ENCODE measurements at regions not wholly inside any gene's neighbourhood (a gene's known extent, or its start where the extent isn't known, plus 50 kb on each side); places are given as distances from the start of the nearest gene placed in this dataset.

- H3K36me3 ChIP-seq (ENCODE audit: control insufficient read depth in 1 of 2, insufficient read depth in 2 of 2, low read length in 2 of 2): no peaks in the 10 kb centered on the region
- H3K9me3 ChIP-seq (ENCODE audit: control insufficient read depth in 1 of 2, low read length in 2 of 2): no peaks in the 10 kb centered on the region
- H3K4me3 ChIP-seq (ENCODE audit: low read depth in 1 of 2, low read length in 2 of 2): no peak overlapping the region
- peaks cover 7 to 8% of the 10 kb centered on the region in 2 donors for H3K4me1 ChIP-seq (ENCODE audit: control insufficient read depth in 1 of 2, insufficient read depth in 2 of 2, low read length in 2 of 2)
- no peak overlapping the region for H3K9ac ChIP-seq (ENCODE audit: low read depth in 1 of 2, low read length in 2 of 2)
- H3K27me3 ChIP-seq (ENCODE audit: control insufficient read depth in 1 of 2, insufficient read depth in 2 of 2, low read length in 2 of 2): no peaks in the 10 kb centered on the region
- no peak overlapping the region for H3K27ac ChIP-seq (ENCODE audit: low read depth, low read length)
Measured at GRCh38 chr21:39016740-39017315, 166.4 kb downstream of the PSMG1 start.

- Histone ChIP-seq H3K27me3 (ENCODE audit: control insufficient read depth in 1 of 2, insufficient read depth in 2 of 2, low read length in 2 of 2) (no peaks in the 10 kb centered on the region), H3K9ac (ENCODE audit: low read depth in 1 of 2, low read length in 2 of 2) (no peak overlapping the region), H3K4me3 (ENCODE audit: low read depth in 1 of 2, low read length in 2 of 2) (no peak overlapping the region), H3K27ac (ENCODE audit: low read depth, low read length) (peak overlapping the region; percentile 67), H3K9me3 (ENCODE audit: control insufficient read depth in 1 of 2, low read length in 2 of 2) (no peaks in the 10 kb centered on the region), H3K36me3 (ENCODE audit: control insufficient read depth in 1 of 2, insufficient read depth in 2 of 2, low read length in 2 of 2) (no peaks in the 10 kb centered on the region), H3K4me1 (ENCODE audit: control insufficient read depth in 1 of 2, insufficient read depth in 2 of 2, low read length in 2 of 2) (peaks cover 0 to 6% of the 10 kb centered on the region in 2 donors)
Measured at GRCh38 chr21:39014747-39015146, 168.5 kb downstream of the PSMG1 start.

DNA sequence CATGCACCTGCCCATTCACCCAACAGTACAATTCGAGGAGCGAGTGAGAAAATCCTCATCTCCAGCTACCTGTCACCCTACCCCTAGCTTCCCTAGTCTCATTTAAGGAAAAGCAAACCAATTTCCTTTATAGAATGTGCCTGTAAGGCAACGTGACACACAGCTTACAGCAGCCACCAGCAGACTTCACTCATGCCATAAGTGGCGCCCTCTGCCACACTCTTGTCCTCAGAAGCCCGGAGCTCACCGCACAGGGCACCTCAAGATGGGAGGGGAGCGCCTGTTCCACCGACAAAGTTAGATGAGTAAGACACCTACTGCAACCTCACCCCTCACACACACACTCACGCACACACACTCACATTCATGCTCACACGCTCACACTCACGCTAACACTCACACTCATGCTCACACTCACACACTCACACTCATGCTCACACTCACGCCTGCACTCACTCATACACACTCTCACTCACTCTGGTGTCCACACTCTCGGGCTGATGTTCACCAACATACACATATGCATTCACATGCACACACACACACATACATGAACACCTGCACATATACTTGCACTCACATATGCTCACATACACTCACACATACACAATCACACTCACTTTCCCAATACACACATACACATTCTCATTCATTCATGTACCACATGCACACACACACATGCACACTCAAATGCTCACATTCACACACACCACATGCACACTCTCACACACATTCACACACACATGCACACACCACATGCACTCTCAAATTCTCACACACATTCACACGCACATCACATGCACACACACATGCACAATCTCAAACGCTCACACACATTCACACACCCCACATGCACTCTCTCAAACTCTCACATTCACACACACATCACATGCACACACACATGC, 170.7 kb downstream of the PSMG1 start:
- Histone ChIP-seq H3K36me3 (ENCODE audit: control insufficient read depth in 1 of 2, insufficient read depth in 2 of 2, low read length in 2 of 2) (no peaks in the 10 kb centered on the region), H3K4me1 (ENCODE audit: control insufficient read depth in 1 of 2, insufficient read depth in 2 of 2, low read length in 2 of 2) (peaks cover 0 to 6% of the 10 kb centered on the region in 2 donors), H3K9ac (ENCODE audit: low read depth in 1 of 2, low read length in 2 of 2) (no peak overlapping the region), H3K27me3 (ENCODE audit: control insufficient read depth in 1 of 2, insufficient read depth in 2 of 2, low read length in 2 of 2) (no peaks in the 10 kb centered on the region), H3K27ac (ENCODE audit: low read depth, low read length) (no peak overlapping the region), H3K4me3 (ENCODE audit: low read depth in 1 of 2, low read length in 2 of 2) (no peak overlapping the region), H3K9me3 (ENCODE audit: control insufficient read depth in 1 of 2, low read length in 2 of 2) (no peaks in the 10 kb centered on the region)

DNA sequence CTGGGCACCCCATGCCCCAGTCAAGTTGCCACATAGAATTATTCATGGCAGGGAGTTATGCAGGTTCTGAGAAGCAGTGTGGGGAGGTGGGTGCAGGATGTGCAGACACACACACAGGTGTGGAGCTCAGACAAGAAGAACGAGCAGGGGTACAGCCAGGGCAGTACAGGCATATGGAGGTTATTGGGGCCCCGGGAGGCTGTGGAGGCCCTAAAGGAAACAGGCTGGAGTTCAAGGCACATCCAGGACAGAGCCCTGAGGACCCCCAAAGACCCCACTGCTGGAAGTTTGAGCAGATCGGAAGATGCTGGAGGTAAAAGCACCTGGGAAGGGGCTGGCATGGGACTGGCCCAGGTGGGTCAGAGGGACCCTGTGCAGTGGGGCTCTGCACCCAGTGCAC, 171.3 kb downstream of the PSMG1 start:
- H3K27me3 ChIP-seq (ENCODE audit: control insufficient read depth in 1 of 2, insufficient read depth in 2 of 2, low read length in 2 of 2): no peaks in the 10 kb centered on the region
- peaks cover 2 to 13% of the 10 kb centered on the region in 2 donors for H3K4me1 ChIP-seq (ENCODE audit: control insufficient read depth in 1 of 2, insufficient read depth in 2 of 2, low read length in 2 of 2)
- H3K9me3 ChIP-seq (ENCODE audit: control insufficient read depth in 1 of 2, low read length in 2 of 2): no peaks in the 10 kb centered on the region
- no peaks in the 10 kb centered on the region for H3K36me3 ChIP-seq (ENCODE audit: control insufficient read depth in 1 of 2, insufficient read depth in 2 of 2, low read length in 2 of 2)
- H3K27ac ChIP-seq (ENCODE audit: low read depth, low read length): no peak overlapping the region
- H3K4me3 ChIP-seq (ENCODE audit: low read depth in 1 of 2, low read length in 2 of 2): no peak overlapping the region
- no peak overlapping the region for H3K9ac ChIP-seq (ENCODE audit: low read depth in 1 of 2, low read length in 2 of 2)

GRCh38 chr21:39010629-39011404, 172.4 kb downstream of the PSMG1 start:
- Histone ChIP-seq H3K4me3 (ENCODE audit: low read depth in 1 of 2, low read length in 2 of 2) (no peak overlapping the region), H3K9ac (ENCODE audit: low read depth in 1 of 2, low read length in 2 of 2) (no peak overlapping the region), H3K27me3 (ENCODE audit: control insufficient read depth in 1 of 2, insufficient read depth in 2 of 2, low read length in 2 of 2) (no peaks in the 10 kb centered on the region), H3K4me1 (ENCODE audit: control insufficient read depth in 1 of 2, insufficient read depth in 2 of 2, low read length in 2 of 2) (peaks cover 3 to 24% of the 10 kb centered on the region in 2 donors), H3K9me3 (ENCODE audit: control insufficient read depth in 1 of 2, low read length in 2 of 2) (no peaks in the 10 kb centered on the region), H3K36me3 (ENCODE audit: control insufficient read depth in 1 of 2, insufficient read depth in 2 of 2, low read length in 2 of 2) (no peaks in the 10 kb centered on the region), H3K27ac (ENCODE audit: low read depth, low read length) (no peak overlapping the region)

DNA sequence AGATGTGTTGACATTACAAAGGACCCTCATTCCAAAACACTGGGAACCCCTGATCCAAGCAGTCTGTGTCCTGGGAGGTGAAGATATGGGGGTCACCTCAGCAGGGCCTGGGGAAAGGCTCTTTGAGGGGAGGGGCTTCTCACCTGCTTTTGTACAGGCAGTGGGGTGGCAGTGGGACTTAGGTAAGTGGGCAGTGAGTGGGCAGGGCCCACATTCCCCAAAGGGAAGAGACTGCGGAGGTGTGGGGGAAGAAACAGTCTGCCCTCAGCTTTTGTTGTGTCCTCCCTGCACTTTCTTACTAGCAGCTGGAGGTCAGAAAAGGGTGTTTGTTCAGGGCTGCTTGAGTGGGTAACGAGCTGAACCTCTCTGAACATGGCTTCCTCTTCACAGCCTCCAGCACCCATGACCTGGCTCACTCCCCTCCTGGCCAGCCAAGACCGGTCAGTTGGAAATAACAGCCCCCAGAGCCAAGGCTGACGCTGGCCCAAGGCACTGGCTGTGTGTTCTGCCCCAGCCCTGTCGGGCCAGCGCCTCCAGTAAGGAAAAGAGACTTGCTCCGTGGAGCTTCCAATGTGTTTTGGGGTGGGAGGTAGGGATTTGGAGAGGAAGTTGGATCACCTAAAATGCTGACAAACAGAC, 173.5 kb downstream of the PSMG1 start:
- Histone ChIP-seq H3K36me3 (ENCODE audit: control insufficient read depth in 1 of 2, insufficient read depth in 2 of 2, low read length in 2 of 2) (no peaks in the 10 kb centered on the region), H3K4me3 (ENCODE audit: low read depth in 1 of 2, low read length in 2 of 2) (no peak overlapping the region), H3K4me1 (ENCODE audit: control insufficient read depth in 1 of 2, insufficient read depth in 2 of 2, low read length in 2 of 2) (peaks cover 9 to 26% of the 10 kb centered on the region in 2 donors), H3K27ac (ENCODE audit: low read depth, low read length) (no peak overlapping the region), H3K27me3 (ENCODE audit: control insufficient read depth in 1 of 2, insufficient read depth in 2 of 2, low read length in 2 of 2) (no peaks in the 10 kb centered on the region), H3K9me3 (ENCODE audit: control insufficient read depth in 1 of 2, low read length in 2 of 2) (no peaks in the 10 kb centered on the region), H3K9ac (ENCODE audit: low read depth in 1 of 2, low read length in 2 of 2) (no peak overlapping the region)

GRCh38 chr21:39007985-39008384, 175.3 kb downstream of the PSMG1 start:
- H3K27me3 ChIP-seq (ENCODE audit: control insufficient read depth in 1 of 2, insufficient read depth in 2 of 2, low read length in 2 of 2): no peaks in the 10 kb centered on the region
- no peak overlapping the region for H3K9ac ChIP-seq (ENCODE audit: low read depth in 1 of 2, low read length in 2 of 2)
- no peaks in the 10 kb centered on the region for H3K36me3 ChIP-seq (ENCODE audit: control insufficient read depth in 1 of 2, insufficient read depth in 2 of 2, low read length in 2 of 2)
- H3K27ac ChIP-seq (ENCODE audit: low read depth, low read length): no peak overlapping the region
- peaks cover 24 to 32% of the 10 kb centered on the region in 2 donors for H3K4me1 ChIP-seq (ENCODE audit: control insufficient read depth in 1 of 2, insufficient read depth in 2 of 2, low read length in 2 of 2)
- no peaks in the 10 kb centered on the region for H3K9me3 ChIP-seq (ENCODE audit: control insufficient read depth in 1 of 2, low read length in 2 of 2)
- H3K4me3 ChIP-seq (ENCODE audit: low read depth in 1 of 2, low read length in 2 of 2): no peak overlapping the region

- Histone ChIP-seq H3K27ac (ENCODE audit: low read depth, low read length) (no peak overlapping the region), H3K4me1 (ENCODE audit: control insufficient read depth in 1 of 2, insufficient read depth in 2 of 2, low read length in 2 of 2) (peaks cover 25 to 32% of the 10 kb centered on the region in 2 donors), H3K4me3 (ENCODE audit: low read depth in 1 of 2, low read length in 2 of 2) (no peak overlapping the region), H3K36me3 (ENCODE audit: control insufficient read depth in 1 of 2, insufficient read depth in 2 of 2, low read length in 2 of 2) (no peaks in the 10 kb centered on the region), H3K9me3 (ENCODE audit: control insufficient read depth in 1 of 2, low read length in 2 of 2) (no peaks in the 10 kb centered on the region), H3K9ac (ENCODE audit: low read depth in 1 of 2, low read length in 2 of 2) (no peak overlapping the region), H3K27me3 (ENCODE audit: control insufficient read depth in 1 of 2, insufficient read depth in 2 of 2, low read length in 2 of 2) (no peaks in the 10 kb centered on the region)
Measured at GRCh38 chr21:39007532-39007931, 175.7 kb downstream of the PSMG1 start.

GRCh38 chr21:39006571-39007311, 176.5 kb downstream of the PSMG1 start:
- Histone ChIP-seq H3K27ac (ENCODE audit: low read depth, low read length) (peak overlapping the region; percentile 71), H3K9ac (ENCODE audit: low read depth in 1 of 2, low read length in 2 of 2) (peak overlapping the region in 1 of 2 donors; percentile 20), H3K4me3 (ENCODE audit: low read depth in 1 of 2, low read length in 2 of 2) (no peak overlapping the region), H3K4me1 (ENCODE audit: control insufficient read depth in 1 of 2, insufficient read depth in 2 of 2, low read length in 2 of 2) (peaks cover 25 to 32% of the 10 kb centered on the region in 2 donors), H3K36me3 (ENCODE audit: control insufficient read depth in 1 of 2, insufficient read depth in 2 of 2, low read length in 2 of 2) (no peaks in the 10 kb centered on the region), H3K9me3 (ENCODE audit: control insufficient read depth in 1 of 2, low read length in 2 of 2) (no peaks in the 10 kb centered on the region), H3K27me3 (ENCODE audit: control insufficient read depth in 1 of 2, insufficient read depth in 2 of 2, low read length in 2 of 2) (no peaks in the 10 kb centered on the region)
